ENCODE measurements at regions not wholly inside any gene's neighbourhood (a gene's known extent, or its start where the extent isn't known, plus 50 kb on each side); places are given as distances from the start of the nearest gene placed in this dataset.

- TF ChIP-seq CTCF (IDR thresholded peaks at IDR 0.05), result no peak
- no peak for TF ChIP-seq POLR2A (IDR thresholded peaks at IDR 0.05)
Observed at GRCh38 chr22:49164773-49165320, 662.8 kb downstream of the BRD1 start.

Data from heart left ventricle (tissue), 13 donors.